Thyroid gland (tissue), 4 donors: ENCODE measurements at regions not wholly inside any gene's neighbourhood (a gene's known extent, or its start where the extent isn't known, plus 50 kb on each side); places are given as distances from the start of the nearest gene placed in this dataset.
A peak's percentile ranks its signal among the peaks of the same experiment; 100 is the strongest.

Experiments used
- DNase-seq, 2 donors: peaks; one replicate each; pipeline ENCODE4 v3.0.0-alpha.2; 2019
- H3K27ac ChIP-seq, 3 donors: fragments of 200-600 bp; sonication (generic); 1 replicate in 2 of 3; 2 replicates in 1 of 3; pipeline ENCODE4 v1.5.1; 2016 to 2019; ENCODE audit warnings: mild to moderate bottlenecking in 1 of 3, moderate library complexity in 1 of 3
- H3K27me3 ChIP-seq: fragments of 200-600 bp; sonication (generic); one replicate; pipeline ENCODE4 v1.5.1; 2019
- H3K36me3 ChIP-seq, 2 donors: fragments of 200-600 bp; sonication (generic); one replicate each; pipeline ENCODE4 v1.5.1; 2016 to 2019
- H3K4me1 ChIP-seq, 2 donors: fragments of 200-600 bp; sonication (generic); one replicate each; pipeline ENCODE4 v1.5.1; 2017 to 2019
- H3K4me3 ChIP-seq, 3 donors: fragments of 200-600 bp; sonication (generic); replicated peaks in 1 of 3; 1 replicate in 2 of 3; 2 replicates in 1 of 3; pipeline ENCODE4 v1.5.1; 2016; ENCODE audit warnings: mild to moderate bottlenecking in 1 of 3
- H3K9me3 ChIP-seq: fragments of 200-600 bp; sonication (generic); one replicate; pipeline ENCODE4 v1.5.1; 2017
- CTCF ChIP-seq, 6 experiments: fragments of 200-600 bp in 3 of 6; fragments of 450-650 bp in 3 of 6; sonication (generic) in 3 of 6; IDR thresholded peaks; one replicate each; pipeline ENCODE4 v1.5.1; 2016 to 2019; ENCODE audit warnings: antibody characterized with exemption in 6 of 6, mild to moderate bottlenecking in 2 of 6, inconsistent platforms in 1 of 6, moderate library complexity in 1 of 6
- POLR2A ChIP-seq, 2 donors: fragments of 450-650 bp; IDR thresholded peaks; one replicate each; pipeline ENCODE4 v1.6.1; 2017; ENCODE audit warnings: antibody characterized with exemption in 2 of 2, mild to moderate bottlenecking in 2 of 2, moderate library complexity in 1 of 2
- WGBS, 2 donors: methylation state at CpG; one replicate each; pipeline ENCODE4 v1.1.5; 2017; 5-methylcytosine and 5-hydroxymethylcytosine counted together
- intact Hi-C: fragments of 100-400 bp; cut with DNase I; formaldehyde crosslinking; loops from one replicate; pipeline ENCODE4 v1.15.1; 2023

- H3K27me3 ChIP-seq = no peaks in the 10 kb centered on the region
- H3K36me3 ChIP-seq = no peaks in the 10 kb centered on the region
- no peak overlapping the region for H3K27ac ChIP-seq
- WGBS, 2 donors = 17 to 48% methylated on average over 1 of the region's 1 CpG
- H3K4me1 ChIP-seq = no peaks in the 10 kb centered on the region
- TF ChIP-seq CTCF (IDR thresholded peaks at IDR 0.05) (no peak), POLR2A (IDR thresholded peaks at IDR 0.05) (no peak)
- no peaks in the 10 kb centered on the region for H3K9me3 ChIP-seq
- intact Hi-C loops = no loop called here
- H3K4me3 ChIP-seq = no peak overlapping the region
- DNase-seq = peak; percentile 4 to 6
Measured at GRCh38 chr12:89179983-89180382, 172.3 kb downstream of the DUSP6 start.

DNA sequence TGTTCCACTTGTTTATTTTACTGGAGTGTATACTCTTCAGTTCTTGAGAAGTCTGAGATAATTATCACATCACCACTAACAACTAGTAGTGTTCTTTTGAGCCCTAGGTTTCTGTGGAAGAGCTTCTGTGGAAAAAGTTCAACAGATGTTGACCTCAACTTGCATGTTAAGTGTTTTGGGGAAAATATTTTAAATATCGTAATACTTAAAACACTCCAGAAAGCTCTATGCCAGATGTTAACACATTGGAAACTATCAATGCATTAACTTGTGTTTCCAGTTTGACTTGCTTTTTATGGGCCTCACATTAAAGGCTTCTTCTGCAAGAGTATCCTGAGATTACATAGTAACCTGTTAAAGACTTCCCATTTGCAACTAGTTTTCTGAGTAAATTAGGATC lies 173.1 kb downstream of the DUSP6 start:
- H3K9me3 ChIP-seq = no peaks in the 10 kb centered on the region
- no peaks in the 10 kb centered on the region for H3K4me1 ChIP-seq
- intact Hi-C loops = no loop called here
- WGBS, 2 donors = 52 to 61% methylated on average over 1 of the region's 1 CpG
- no peak for DNase-seq
- TF ChIP-seq CTCF (IDR thresholded peaks at IDR 0.05) (no peak), POLR2A (IDR thresholded peaks at IDR 0.05) (no peak)
- H3K27me3 ChIP-seq = no peaks in the 10 kb centered on the region
- H3K36me3 ChIP-seq = no peaks in the 10 kb centered on the region
- no peak overlapping the region for H3K4me3 ChIP-seq
- no peak overlapping the region for H3K27ac ChIP-seq

GRCh38 chr12:89177802-89178395 lies 174.4 kb downstream of the DUSP6 start:
- no peaks in the 10 kb centered on the region for H3K9me3 ChIP-seq
- TF ChIP-seq CTCF (IDR thresholded peaks at IDR 0.05) (no peak), POLR2A (IDR thresholded peaks at IDR 0.05) (no peak)
- H3K4me3 ChIP-seq = no peak overlapping the region
- 94 to 96% methylated on average over 3 of the region's 3 CpGs for WGBS, 2 donors
- no peaks in the 10 kb centered on the region for H3K4me1 ChIP-seq
- intact Hi-C loops = no loop called here
- H3K27me3 ChIP-seq = no peaks in the 10 kb centered on the region
- H3K36me3 ChIP-seq = no peaks in the 10 kb centered on the region
- no peak for DNase-seq
- no peak overlapping the region for H3K27ac ChIP-seq

DNA sequence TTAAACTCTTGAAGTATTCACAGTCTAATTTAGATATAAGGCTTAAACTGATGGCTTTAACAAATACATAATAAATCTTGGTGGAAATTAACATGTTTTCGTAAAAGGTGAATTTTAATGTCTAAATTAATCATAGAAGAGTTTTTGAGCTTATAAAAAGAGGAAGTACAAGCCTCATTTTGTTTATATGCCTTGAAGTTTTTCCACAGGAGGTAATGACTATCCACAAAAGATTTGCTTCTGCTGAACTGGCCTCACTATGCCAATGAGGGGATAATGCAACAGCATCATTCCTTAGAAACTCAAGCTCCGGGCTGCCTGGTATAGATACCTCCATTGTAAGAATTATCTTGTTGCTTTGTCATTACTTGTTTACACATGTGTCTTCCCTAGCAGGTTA lies 175.6 kb downstream of the DUSP6 start:
- Histone ChIP-seq H3K27ac (no peak overlapping the region), H3K4me3 (no peak overlapping the region), H3K4me1 (no peaks in the 10 kb centered on the region), H3K9me3 (no peaks in the 10 kb centered on the region), H3K36me3 (no peaks in the 10 kb centered on the region), H3K27me3 (no peaks in the 10 kb centered on the region)
- no peak for DNase-seq
- 76 to 89% methylated on average over 2 of the region's 2 CpGs for WGBS, 2 donors
- intact Hi-C loops = no loop called here
- TF ChIP-seq CTCF (IDR thresholded peaks at IDR 0.05) (no peak), POLR2A (IDR thresholded peaks at IDR 0.05) (no peak)

DNA sequence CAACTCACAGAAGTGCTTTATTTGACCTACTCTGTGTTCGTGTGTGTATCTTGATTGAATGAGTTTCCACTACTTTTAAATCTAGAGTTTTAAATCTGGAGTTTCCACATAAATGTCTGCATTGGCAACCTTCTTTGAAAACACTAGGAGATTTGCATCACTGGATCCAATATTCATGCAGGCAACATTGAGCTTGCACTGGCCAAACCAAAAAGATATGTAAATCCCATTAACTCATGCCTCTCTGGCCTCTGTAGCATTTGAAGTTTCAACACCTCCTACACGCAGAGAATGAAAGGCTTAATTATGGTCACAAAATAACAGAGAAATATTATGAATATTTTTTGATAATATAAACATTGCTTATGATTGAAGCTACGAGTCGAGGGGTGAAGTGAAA lies 178.6 kb downstream of the DUSP6 start:
- TF ChIP-seq POLR2A (IDR thresholded peaks at IDR 0.05) (no peak), CTCF (IDR thresholded peaks at IDR 0.05) (no peak)
- H3K4me3 ChIP-seq = no peak overlapping the region
- 87 to 90% methylated on average over 4 of the region's 4 CpGs for WGBS, 2 donors

More for the DNA sequence above, 178.6 kb downstream of the DUSP6 start:
- no peaks in the 10 kb centered on the region for H3K27me3 ChIP-seq
- H3K4me1 ChIP-seq = no peaks in the 10 kb centered on the region
- DNase-seq = no peak
- intact Hi-C loops = no loop called here
- H3K9me3 ChIP-seq = no peaks in the 10 kb centered on the region
- no peaks in the 10 kb centered on the region for H3K36me3 ChIP-seq
- no peak overlapping the region for H3K27ac ChIP-seq
